Sigmoid colon (tissue), 6 donors: ENCODE measurements at regions not wholly inside any gene's neighbourhood (a gene's known extent, or its start where the extent isn't known, plus 50 kb on each side); places are given as distances from the start of the nearest gene placed in this dataset.

Source experiments
- DNase-seq: peaks from one replicate; pipeline ENCODE4 v3.0.0-alpha.2; 2019
- H3K27ac ChIP-seq, 4 donors: fragments of 200-600 bp; sonication (generic); one replicate each; pipeline ENCODE4 v1.5.1; 2016 to 2019; ENCODE audit warnings: mild to moderate bottlenecking in 1 of 4
- H3K27me3 ChIP-seq, 3 donors: fragments of 200-600 bp; sonication (generic); one replicate each; pipeline ENCODE4 v1.5.1; 2019; ENCODE audit warnings: mild to moderate bottlenecking in 1 of 3
- H3K36me3 ChIP-seq, 4 donors: fragments of 200-600 bp; sonication (generic); one replicate each; pipeline ENCODE4 v1.5.1; 2016 to 2019
- H3K4me1 ChIP-seq, 4 donors: fragments of 200-600 bp; sonication (generic); one replicate each; pipeline ENCODE4 v1.5.1; 2017 to 2019
- H3K4me3 ChIP-seq, 4 donors: fragments of 200-600 bp; sonication (generic); one replicate each; pipeline ENCODE4 v1.5.1; 2017 to 2019; ENCODE audit warnings: mild to moderate bottlenecking in 2 of 4, moderate library complexity in 1 of 4
- H3K9me3 ChIP-seq, 4 donors: fragments of 200-600 bp in 3 of 4; sonication (generic) in 3 of 4; one replicate each; pipeline versions ENCODE4 v1.5.1 to v1.6.1; 2013 to 2019
- CTCF ChIP-seq, 4 experiments: fragments of 450-650 bp in 3 of 4; fragments of 200-600 bp in 1 of 4; IDR thresholded peaks; one replicate each; pipeline ENCODE4 v1.5.1; 2016 to 2019; ENCODE audit warnings: antibody characterized with exemption in 4 of 4, mild to moderate bottlenecking in 3 of 4, moderate library complexity in 2 of 4
- EP300 ChIP-seq, 4 donors: sonication (generic); formaldehyde crosslinking; IDR thresholded peaks; one replicate each; pipeline ENCODE4 v1.6.1; 2017; ENCODE audit warnings: antibody characterized with exemption in 4 of 4
- POLR2A ChIP-seq, 2 donors: fragments of 450-650 bp; IDR thresholded peaks; one replicate each; pipeline ENCODE4 v1.6.1; 2016; ENCODE audit warnings: antibody characterized with exemption in 2 of 2, mild to moderate bottlenecking in 2 of 2, moderate library complexity in 2 of 2
- POLR2AphosphoS5 ChIP-seq, 4 donors: sonication (generic); formaldehyde crosslinking; IDR thresholded peaks; one replicate each; pipeline ENCODE4 v1.6.1; 2017; ENCODE audit warnings: antibody characterized with exemption in 4 of 4
- WGBS, 2 donors: extraction: QIAGEN DNeasy Blood & Tissue Kit; methylation state at CpG; one replicate each; pipeline ENCODE4 v1.1.7; 2013; 5-methylcytosine and 5-hydroxymethylcytosine counted together
- intact Hi-C: fragments of 100-400 bp; cut with DNase I; formaldehyde crosslinking; loops from one replicate; pipeline ENCODE4 v1.15.1; 2023
- donor health status: healthy with polysubstance abuse.
- donor health status: healthy.

DNA sequence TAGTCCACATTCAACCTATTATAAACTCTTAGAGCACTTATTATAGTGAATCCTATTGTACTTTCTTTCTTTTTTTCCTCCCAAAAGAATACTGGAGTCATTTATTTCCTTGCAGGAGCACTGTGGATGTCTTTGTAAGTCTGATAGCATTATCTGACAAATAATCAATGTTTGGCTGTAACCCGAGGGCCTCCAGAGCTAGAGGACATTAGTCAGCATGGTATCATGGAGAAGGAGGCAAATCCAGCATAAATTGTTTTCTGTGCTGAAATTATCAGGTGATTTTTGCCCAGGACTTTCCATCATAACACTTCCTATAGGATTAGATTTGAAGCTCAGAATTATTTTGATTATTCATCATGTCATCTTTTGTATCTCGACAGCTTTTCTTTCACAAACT is 551.0 kb downstream of the ZNF608 start:
- H3K4me1 ChIP-seq, result peaks cover 0 to 8% (median 2%) of the 10 kb centered on the region in 4 donors
- no peak overlapping the region for H3K4me3 ChIP-seq
- H3K27me3 ChIP-seq, result no peaks in the 10 kb centered on the region
- no peaks in the 10 kb centered on the region for H3K9me3 ChIP-seq
- no peak for TF ChIP-seq EP300 (IDR thresholded peaks at IDR 0.05)
- TF ChIP-seq POLR2A (IDR thresholded peaks at IDR 0.05), result no peak
- no peak for TF ChIP-seq CTCF (IDR thresholded peaks at IDR 0.05)
- no peak for TF ChIP-seq POLR2AphosphoS5 (IDR thresholded peaks at IDR 0.05)
- WGBS, 2 donors, result 90% methylated on average over 2 of the region's 2 CpGs
- intact Hi-C loops, result no loop called here
- H3K27ac ChIP-seq, result no peak overlapping the region
- no peaks in the 10 kb centered on the region for H3K36me3 ChIP-seq
- no peak for DNase-seq

DNA sequence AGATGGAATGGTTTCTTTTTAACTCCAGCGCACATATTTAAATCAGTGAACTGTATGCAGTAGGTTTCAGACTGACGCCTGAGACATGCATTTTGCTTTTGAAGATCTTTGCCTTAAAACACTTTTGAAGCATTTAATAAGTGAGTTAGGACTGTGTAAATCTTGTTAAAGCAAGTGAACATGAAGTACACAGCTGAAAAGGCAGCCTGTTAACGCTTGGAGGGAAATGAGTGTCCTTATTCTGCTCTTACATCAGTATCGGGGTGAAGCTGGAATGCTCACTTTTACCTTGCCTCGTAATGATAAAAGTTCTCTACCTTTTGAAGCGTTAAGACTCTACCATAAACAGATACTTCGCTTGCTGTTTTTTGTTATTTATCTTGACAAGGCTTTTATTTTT is 552.2 kb downstream of the ZNF608 start:
- whole genome bisulfite sequencing, 2 donors, result 90 to 94% methylated on average over 7 of the region's 7 CpGs
- intact Hi-C loops, result no loop called here
- DNase-seq, result no peak

GRCh38 chr5:124193371-124193789 is 553.1 kb downstream of the ZNF608 start:
- no peak for DNase-seq
- 84 to 87% methylated on average over 4 of the region's 4 CpGs for WGBS, 2 donors
- no peaks in the 10 kb centered on the region for H3K27me3 ChIP-seq
- peaks cover 0 to 8% (median 2%) of the 10 kb centered on the region in 4 donors for H3K4me1 ChIP-seq
- no peak overlapping the region for H3K4me3 ChIP-seq
- no peaks in the 10 kb centered on the region for H3K9me3 ChIP-seq
- intact Hi-C loops, result no loop called here
- no peak overlapping the region for H3K27ac ChIP-seq
- TF ChIP-seq EP300 (IDR thresholded peaks at IDR 0.05), result no peak
- TF ChIP-seq POLR2AphosphoS5 (IDR thresholded peaks at IDR 0.05), result no peak
- no peak for TF ChIP-seq CTCF (IDR thresholded peaks at IDR 0.05)
- TF ChIP-seq POLR2A (IDR thresholded peaks at IDR 0.05), result no peak
- no peaks in the 10 kb centered on the region for H3K36me3 ChIP-seq

More for the DNA sequence above, 552.2 kb downstream of the ZNF608 start:
- no peak for TF ChIP-seq POLR2AphosphoS5 (IDR thresholded peaks at IDR 0.05)
- no peak for TF ChIP-seq POLR2A (IDR thresholded peaks at IDR 0.05)
- TF ChIP-seq EP300 (IDR thresholded peaks at IDR 0.05), result no peak
- TF ChIP-seq CTCF (IDR thresholded peaks at IDR 0.05), result no peak
- Histone ChIP-seq H3K36me3 (no peaks in the 10 kb centered on the region), H3K4me1 (peaks cover 0 to 8% (median 2%) of the 10 kb centered on the region in 4 donors), H3K4me3 (no peak overlapping the region), H3K27ac (no peak overlapping the region), H3K27me3 (no peaks in the 10 kb centered on the region), H3K9me3 (no peaks in the 10 kb centered on the region)

GRCh38 chr5:124192716-124193115 is 553.7 kb downstream of the ZNF608 start:
- no peak overlapping the region for H3K4me3 ChIP-seq
- no peak for TF ChIP-seq EP300 (IDR thresholded peaks at IDR 0.05)
- no peak for TF ChIP-seq CTCF (IDR thresholded peaks at IDR 0.05)
- TF ChIP-seq POLR2A (IDR thresholded peaks at IDR 0.05), result no peak
- TF ChIP-seq POLR2AphosphoS5 (IDR thresholded peaks at IDR 0.05), result no peak
- DNase-seq, result no peak
- peaks cover 0 to 8% (median 2%) of the 10 kb centered on the region in 4 donors for H3K4me1 ChIP-seq
- H3K9me3 ChIP-seq, result no peaks in the 10 kb centered on the region
- H3K36me3 ChIP-seq, result no peaks in the 10 kb centered on the region
- intact Hi-C loops, result no loop called here
- no peak overlapping the region for H3K27ac ChIP-seq
- H3K27me3 ChIP-seq, result no peaks in the 10 kb centered on the region
- 92 to 93% methylated on average over 3 of the region's 3 CpGs for WGBS, 2 donors

GRCh38 chr5:124185716-124186115 is 560.7 kb downstream of the ZNF608 start:
- 95 to 97% methylated on average over 3 of the region's 3 CpGs for WGBS, 2 donors
- H3K9me3 ChIP-seq, result no peaks in the 10 kb centered on the region
- peaks cover 0 to 9% (median 5%) of the 10 kb centered on the region in 4 donors for H3K4me1 ChIP-seq
- H3K27ac ChIP-seq, result no peak overlapping the region
- DNase-seq, result no peak
- TF ChIP-seq EP300 (IDR thresholded peaks at IDR 0.05) (no peak), CTCF (IDR thresholded peaks at IDR 0.05) (no peak), POLR2AphosphoS5 (IDR thresholded peaks at IDR 0.05) (no peak), POLR2A (IDR thresholded peaks at IDR 0.05) (no peak)
- intact Hi-C loops, result no loop called here
- H3K36me3 ChIP-seq, result no peaks in the 10 kb centered on the region
- H3K27me3 ChIP-seq, result no peaks in the 10 kb centered on the region
- H3K4me3 ChIP-seq, result no peak overlapping the region
